ENCODE measurements at regions not wholly inside any gene's neighbourhood (a gene's known extent, or its start where the extent isn't known, plus 50 kb on each side); places are given as distances from the start of the nearest gene placed in this dataset.

- TF ChIP-seq ZNF274 (IDR thresholded peaks at IDR 0.05; ENCODE audit: low read depth, low read length): no peak
- TF ChIP-seq YY1 (IDR thresholded peaks at IDR 0.05; ENCODE audit: insufficient read depth, insufficient read length): no peak
- TF ChIP-seq SUZ12 (IDR thresholded peaks at IDR 0.05; ENCODE audit: extremely low read depth, insufficient read depth, insufficient read length): no peak
Measured at GRCh38 chr12:88947486-88948043, 367.3 kb upstream of the KITLG start.
